GM21576 (cell line): ENCODE measurements at regions not wholly inside any gene's neighbourhood (a gene's known extent, or its start where the extent isn't known, plus 50 kb on each side); places are given as distances from the start of the nearest gene placed in this dataset.
"Not testable (repeated sequence)": the region's sequence is repeated elsewhere in the genome, so short reads cannot be mapped to it uniquely, and the experiment has no call there.

Source experiments
- ATAC-seq: cut with Tn5 transposase; IDR thresholded peaks from one replicate; pipeline ENCODE4 v1.9.1; 2021; ENCODE audit warnings: mild to moderate bottlenecking, moderate library complexity; ENCODE audit not compliant: unreplicated experiment

DNA sequence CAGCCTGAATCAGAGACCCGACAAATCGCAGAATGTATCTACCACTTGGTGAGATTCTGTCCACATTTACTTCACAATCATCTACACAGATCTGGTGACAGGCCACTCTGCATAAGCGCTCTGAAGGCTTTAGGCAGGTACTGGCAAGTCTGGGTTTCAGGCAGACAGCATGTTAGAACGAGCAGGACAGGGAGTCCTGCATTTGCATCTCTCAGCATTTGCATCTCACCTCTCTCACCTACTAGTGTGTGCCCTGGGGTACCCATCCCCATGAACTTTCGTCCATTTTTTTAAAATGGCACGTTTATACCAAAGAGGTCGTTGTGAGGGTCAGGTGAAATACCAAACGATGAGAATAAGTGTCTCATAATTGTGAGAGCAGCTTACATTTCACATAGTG is 108.2 kb downstream of the SPATA31A1 start:
- peak; percentile 27 for ATAC-seq

- ATAC-seq: peak; percentile 97
Observed at GRCh38 chr9:39464122-39464777, 108.8 kb downstream of the SPATA31A1 start.

DNA sequence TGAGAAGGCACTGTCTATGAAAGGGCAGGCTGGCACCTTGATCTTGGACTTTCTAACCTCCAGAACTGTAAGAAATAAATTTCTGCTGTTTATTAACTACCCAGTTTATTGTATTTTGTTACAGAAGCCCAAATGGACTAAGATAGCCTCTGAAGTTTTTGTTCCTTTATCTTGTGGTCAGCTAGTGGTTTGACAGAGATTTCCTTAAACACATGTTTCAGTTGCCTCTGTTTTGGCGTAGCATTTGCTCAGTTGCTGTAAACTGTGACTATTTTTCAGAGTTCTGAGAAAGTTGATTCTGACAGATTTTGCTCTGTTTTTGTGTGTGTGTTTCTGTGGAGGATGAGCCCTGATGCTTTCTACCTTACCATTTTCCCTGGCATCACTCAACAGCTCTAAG is 119.0 kb downstream of the SPATA31A1 start:
- peak; percentile 96 for ATAC-seq

DNA sequence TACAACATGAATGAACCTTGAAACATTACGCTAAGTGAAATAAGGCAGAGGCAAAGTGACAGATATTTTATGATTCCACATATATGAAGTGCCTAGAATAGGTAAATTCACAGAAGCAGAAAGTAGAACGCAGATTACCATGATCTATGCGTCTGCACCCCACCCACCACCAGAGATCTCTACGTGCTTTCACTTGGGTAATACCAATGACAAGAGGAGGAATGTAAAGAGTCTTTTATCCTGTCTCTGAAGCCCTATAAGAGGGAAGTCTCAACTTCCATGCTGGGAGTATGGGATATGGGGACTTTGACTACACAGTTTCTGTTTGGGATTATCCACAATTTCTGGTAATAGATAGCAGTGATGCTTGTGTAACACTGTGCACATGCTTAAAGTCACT is 127.6 kb downstream of the SPATA31A1 start:
- ATAC-seq: not testable (repeated sequence)

- peak; percentile 23 for ATAC-seq
Observed at GRCh38 chr9:39483880-39484279, 128.4 kb downstream of the SPATA31A1 start.

DNA sequence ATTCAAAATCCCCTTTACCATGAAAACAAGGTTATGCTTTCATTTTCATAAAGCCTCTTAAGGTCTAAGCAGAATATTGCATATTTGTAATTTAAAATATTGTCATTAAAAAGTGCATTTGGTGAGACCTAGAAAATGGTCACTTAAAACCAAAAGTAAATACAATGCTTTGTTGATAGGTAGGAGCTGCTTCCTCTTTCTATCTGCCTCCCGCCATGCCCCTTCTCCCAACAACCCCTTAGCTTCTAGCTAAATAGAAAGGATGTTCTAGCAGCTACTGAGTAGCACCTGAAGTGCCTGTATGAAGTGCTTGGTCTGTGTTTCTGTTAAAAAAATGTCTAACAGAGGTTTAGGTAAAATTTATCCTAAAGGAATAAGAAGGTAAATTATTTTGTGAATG is 128.8 kb downstream of the SPATA31A1 start:
- ATAC-seq: peak; percentile 88

- ATAC-seq: not testable (repeated sequence)
Observed at GRCh38 chr9:39487477-39487876, 132.0 kb downstream of the SPATA31A1 start.

- ATAC-seq: not testable (repeated sequence)
Observed at GRCh38 chr9:39496248-39496647, 140.8 kb downstream of the SPATA31A1 start.

DNA sequence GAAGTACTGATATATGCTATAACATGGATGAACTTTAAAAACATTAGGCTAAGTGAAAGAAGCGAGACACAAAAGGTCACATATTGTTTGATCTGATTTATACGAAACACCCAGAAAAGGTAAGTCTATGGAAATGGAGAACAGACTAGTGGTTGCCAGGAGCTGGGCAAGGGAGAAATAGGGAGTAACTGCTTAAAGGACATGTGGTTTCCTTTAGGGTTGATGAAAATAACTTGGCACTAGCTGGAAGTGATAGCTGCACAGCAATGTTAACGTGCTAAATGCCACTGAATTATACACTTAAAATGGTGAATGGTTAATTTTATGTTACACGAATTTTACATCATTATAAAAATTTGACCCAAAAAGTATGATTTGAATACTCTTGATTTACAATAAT is 147.7 kb downstream of the SPATA31A1 start:
- not testable (repeated sequence) for ATAC-seq

- ATAC-seq: not testable (repeated sequence)
Observed at GRCh38 chr9:39527387-39528029, 172.0 kb downstream of the SPATA31A1 start.

GRCh38 chr9:39532597-39532996 is 177.1 kb downstream of the SPATA31A1 start:
- not testable (repeated sequence) for ATAC-seq

DNA sequence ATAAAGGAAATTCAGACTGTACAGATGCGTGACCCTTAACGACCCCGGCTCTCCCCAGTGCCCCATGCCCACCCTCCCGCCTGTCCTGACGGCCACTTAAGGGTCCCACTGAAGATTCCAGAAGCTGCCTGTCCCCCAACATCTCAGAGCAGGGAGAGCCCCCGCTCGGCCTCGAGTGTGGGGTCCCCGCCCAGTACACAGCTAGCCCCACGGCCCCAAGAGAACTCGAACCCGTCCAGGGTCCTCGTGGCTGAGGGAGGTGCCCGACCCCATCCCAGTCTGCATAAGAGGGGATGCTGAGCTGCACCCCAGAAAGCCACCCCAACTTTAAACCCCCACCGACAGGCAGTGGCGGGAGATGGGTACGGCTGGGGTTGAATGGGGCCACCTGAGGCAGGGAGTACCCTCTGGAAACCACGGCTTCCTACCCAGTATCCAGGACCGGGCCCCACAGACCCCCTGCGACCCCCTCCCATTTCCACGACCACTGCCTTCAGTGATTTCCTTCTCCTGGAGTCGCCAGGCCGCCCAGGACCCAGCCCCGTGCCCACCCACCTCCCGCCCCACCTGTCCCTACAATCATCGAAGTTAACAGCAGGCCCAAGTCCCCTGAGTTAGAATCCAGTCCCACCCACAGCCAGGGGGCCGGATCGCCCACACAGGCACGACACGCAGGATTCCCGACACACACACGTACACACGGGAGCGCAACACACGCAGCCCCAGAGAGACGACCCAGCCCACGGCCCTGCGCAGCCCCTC is 177.7 kb downstream of the SPATA31A1 start:
- not testable (repeated sequence) for ATAC-seq

GRCh38 chr9:39533763-39534548 is 178.5 kb downstream of the SPATA31A1 start:
- ATAC-seq: not testable (repeated sequence)

DNA sequence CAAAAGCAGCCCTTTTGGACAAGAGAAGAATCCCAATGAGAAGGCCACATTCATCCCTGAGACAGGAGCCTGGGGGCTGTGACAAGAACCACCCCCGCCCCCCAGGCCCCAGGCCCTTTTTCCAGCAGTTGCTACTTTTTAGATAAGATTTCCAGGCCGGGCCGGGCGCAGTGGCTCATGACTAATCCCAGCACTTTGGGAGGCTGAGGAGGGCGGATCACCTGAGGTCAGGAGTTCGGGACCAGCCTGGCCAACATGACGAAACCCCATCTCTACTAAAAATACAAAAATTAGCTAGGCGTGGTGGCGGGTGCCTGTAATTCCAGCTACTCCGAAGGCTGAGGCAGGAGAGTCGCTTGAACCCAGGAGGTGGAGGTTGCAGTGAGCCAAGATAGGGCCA is 179.4 kb downstream of the SPATA31A1 start:
- ATAC-seq: not testable (repeated sequence)

DNA sequence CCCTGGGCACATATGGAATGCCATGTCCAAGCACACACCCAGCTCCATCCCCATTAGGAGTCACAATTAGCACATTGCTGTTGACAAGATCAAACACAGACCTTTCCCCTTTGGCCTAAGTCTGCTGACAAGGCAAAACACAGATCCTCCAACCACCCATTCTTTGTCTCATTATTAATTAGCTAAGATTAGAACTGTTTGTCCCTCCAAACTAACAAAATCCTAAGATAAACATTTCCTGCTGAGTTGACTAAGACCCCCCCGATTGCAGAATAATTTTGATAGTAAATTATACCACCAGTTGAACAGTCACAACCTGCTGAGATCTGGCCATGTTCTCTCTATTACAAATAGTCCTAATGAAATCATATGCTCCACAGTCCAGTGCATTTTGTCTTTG is 186.7 kb downstream of the SPATA31A1 start:
- not testable (repeated sequence) for ATAC-seq

- not testable (repeated sequence) for ATAC-seq
Observed at GRCh38 chr9:39545079-39545478, 189.6 kb downstream of the SPATA31A1 start.

DNA sequence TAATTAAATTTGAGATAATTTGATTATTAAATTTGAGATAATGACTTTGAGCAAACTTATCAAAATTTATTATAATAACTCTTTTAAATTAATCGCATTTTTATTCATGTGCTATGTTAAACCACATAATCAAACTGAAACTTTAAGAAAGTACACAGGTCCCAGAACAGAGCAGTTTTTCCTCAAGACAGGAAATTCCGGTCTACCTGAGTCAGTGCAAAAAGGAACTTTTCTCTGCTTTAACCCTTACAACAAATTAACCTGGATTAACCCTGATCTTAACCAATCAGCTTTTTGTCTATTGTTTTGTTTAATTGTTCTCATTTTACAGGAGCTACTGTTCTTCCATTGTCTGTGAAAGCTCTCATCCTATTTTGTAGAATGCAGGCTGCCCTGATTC is 195.1 kb downstream of the SPATA31A1 start:
- not testable (repeated sequence) for ATAC-seq

GRCh38 chr9:39551544-39551943 is 196.1 kb downstream of the SPATA31A1 start:
- not testable (repeated sequence) for ATAC-seq

DNA sequence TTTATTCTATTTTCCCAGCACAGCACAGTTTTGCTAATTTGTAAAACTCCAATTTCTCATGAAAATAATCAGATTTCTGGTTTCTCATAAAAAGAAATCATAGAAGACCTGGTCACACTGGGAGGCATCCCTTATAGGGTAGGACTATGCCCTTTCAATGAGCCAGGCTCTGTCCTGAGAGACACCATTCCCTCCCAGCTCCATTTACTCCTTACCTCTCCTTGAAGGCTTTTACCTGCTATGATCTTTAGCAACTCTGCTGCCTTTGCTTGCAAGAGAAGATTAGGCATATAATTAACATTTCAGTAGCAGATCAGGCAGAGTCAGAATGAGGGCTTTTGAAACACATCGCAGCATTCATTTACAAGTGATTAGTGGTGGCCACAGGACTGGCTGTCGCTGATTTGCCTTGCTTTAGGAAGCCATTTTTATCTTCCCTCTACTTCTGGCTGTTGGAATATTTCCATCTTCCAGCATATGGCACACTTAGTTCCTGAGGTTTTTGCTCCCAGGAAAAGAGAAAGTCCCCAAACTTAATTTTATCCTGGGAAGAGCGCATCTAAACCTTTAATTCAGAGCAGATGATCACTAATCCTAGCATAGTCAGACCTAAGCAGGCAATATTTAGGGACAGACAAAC is 196.9 kb downstream of the SPATA31A1 start:
- not testable (repeated sequence) for ATAC-seq

GRCh38 chr9:39554352-39554751 is 198.9 kb downstream of the SPATA31A1 start:
- not testable (repeated sequence) for ATAC-seq
